ENCODE measurements at regions not wholly inside any gene's neighbourhood (a gene's known extent, or its start where the extent isn't known, plus 50 kb on each side); places are given as distances from the start of the nearest gene placed in this dataset.

GRCh38 chr10:62503872-62504271, 129.7 kb downstream of the ZNF365 start:
- DNase-seq (ENCODE audit: low read depth) = no peak
- no peak overlapping the region for H3K4me3 ChIP-seq (ENCODE audit: low read length)
- TF ChIP-seq CTCF (conservative IDR thresholded peaks at IDR 0.05; ENCODE audit: low read depth, low read length) = no peak

DNA sequence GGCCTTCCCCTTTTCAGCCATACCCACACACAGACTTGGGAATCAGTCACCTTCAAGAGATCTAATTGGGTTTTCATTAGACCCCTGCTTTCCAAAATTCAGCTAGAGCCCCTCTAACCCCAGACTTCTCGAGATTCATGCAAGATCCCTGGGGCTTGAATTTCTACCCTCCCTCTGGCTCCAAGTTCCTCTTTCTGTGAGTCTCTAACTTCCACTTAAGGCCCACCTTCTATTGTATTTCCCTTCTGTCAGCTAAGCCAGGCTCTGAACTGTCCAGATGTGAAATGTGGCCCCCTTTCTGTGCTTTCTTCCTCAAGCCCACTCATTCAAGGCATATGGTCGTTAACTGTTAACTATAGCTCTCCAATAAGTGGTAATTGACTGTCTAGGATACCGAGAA, 132.2 kb downstream of the ZNF365 start:
- no peak overlapping the region for H3K4me3 ChIP-seq (ENCODE audit: low read length)
- no peak for DNase-seq (ENCODE audit: low read depth)
- no peak for TF ChIP-seq CTCF (conservative IDR thresholded peaks at IDR 0.05; ENCODE audit: low read depth, low read length)

GRCh38 chr10:62511238-62511637, 137.1 kb downstream of the ZNF365 start:
- H3K4me3 ChIP-seq (ENCODE audit: low read length) = no peak overlapping the region
- DNase-seq (ENCODE audit: low read depth) = no peak
- no peak for TF ChIP-seq CTCF (conservative IDR thresholded peaks at IDR 0.05; ENCODE audit: low read depth, low read length)

GRCh38 chr10:62511656-62512055, 137.5 kb downstream of the ZNF365 start:
- no peak for DNase-seq (ENCODE audit: low read depth)
- TF ChIP-seq CTCF (conservative IDR thresholded peaks at IDR 0.05; ENCODE audit: low read depth, low read length) = no peak
- H3K4me3 ChIP-seq (ENCODE audit: low read length) = no peak overlapping the region

- DNase-seq (ENCODE audit: low read depth) = no peak
Measured at GRCh38 chr10:62512732-62513475, 138.7 kb downstream of the ZNF365 start.

GRCh38 chr10:62514079-62514693, 140.0 kb downstream of the ZNF365 start:
- DNase-seq (ENCODE audit: low read depth) = no peak
- TF ChIP-seq CTCF (conservative IDR thresholded peaks at IDR 0.05; ENCODE audit: low read depth, low read length) = no peak
- no peak overlapping the region for H3K4me3 ChIP-seq (ENCODE audit: low read length)

More at GRCh38 chr10:62512732-62513475, 138.7 kb downstream of the ZNF365 start:
- no peak for TF ChIP-seq CTCF (conservative IDR thresholded peaks at IDR 0.05; ENCODE audit: low read depth, low read length)
- no peak overlapping the region for H3K4me3 ChIP-seq (ENCODE audit: low read length)

DNA sequence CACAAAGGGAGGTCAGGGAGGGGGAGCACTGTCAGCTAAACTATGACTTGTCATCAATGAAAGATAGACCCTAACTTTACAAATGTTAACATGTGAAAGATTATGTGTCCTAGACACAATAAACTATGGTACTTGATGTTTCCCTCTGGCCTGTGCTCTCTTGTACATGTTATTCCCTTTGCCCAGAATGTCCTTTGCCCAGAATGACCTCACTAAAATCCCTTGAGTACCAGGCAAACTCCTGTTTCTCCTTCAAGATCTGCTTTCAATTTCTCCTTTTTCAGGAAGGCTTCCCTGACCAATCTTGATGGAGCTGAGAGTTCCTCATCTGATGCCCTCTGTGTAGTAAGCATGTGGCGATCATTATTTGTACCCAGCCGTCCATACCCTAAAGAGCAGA, 143.1 kb downstream of the ZNF365 start:
- no peak for TF ChIP-seq CTCF (conservative IDR thresholded peaks at IDR 0.05; ENCODE audit: low read depth, low read length)
- no peak overlapping the region for H3K4me3 ChIP-seq (ENCODE audit: low read length)
- no peak for DNase-seq (ENCODE audit: low read depth)
